ENCODE measurements at regions not wholly inside any gene's neighbourhood (a gene's known extent, or its start where the extent isn't known, plus 50 kb on each side); places are given as distances from the start of the nearest gene placed in this dataset.

- TF ChIP-seq, protein P1, sequence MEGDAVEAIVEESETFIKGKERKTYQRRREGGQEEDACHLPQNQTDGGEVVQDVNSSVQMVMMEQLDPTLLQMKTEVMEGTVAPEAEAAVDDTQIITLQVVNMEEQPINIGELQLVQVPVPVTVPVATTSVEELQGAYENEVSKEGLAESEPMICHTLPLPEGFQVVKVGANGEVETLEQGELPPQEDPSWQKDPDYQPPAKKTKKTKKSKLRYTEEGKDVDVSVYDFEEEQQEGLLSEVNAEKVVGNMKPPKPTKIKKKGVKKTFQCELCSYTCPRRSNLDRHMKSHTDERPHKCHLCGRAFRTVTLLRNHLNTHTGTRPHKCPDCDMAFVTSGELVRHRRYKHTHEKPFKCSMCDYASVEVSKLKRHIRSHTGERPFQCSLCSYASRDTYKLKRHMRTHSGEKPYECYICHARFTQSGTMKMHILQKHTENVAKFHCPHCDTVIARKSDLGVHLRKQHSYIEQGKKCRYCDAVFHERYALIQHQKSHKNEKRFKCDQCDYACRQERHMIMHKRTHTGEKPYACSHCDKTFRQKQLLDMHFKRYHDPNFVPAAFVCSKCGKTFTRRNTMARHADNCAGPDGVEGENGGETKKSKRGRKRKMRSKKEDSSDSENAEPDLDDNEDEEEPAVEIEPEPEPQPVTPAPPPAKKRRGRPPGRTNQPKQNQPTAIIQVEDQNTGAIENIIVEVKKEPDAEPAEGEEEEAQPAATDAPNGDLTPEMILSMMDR (conservative IDR thresholded peaks at IDR 0.05; ENCODE audit: low read depth, low read length), result no peak
- no peak for TF ChIP-seq EZH2 (IDR thresholded peaks at IDR 0.05; ENCODE audit: low read length, unreplicated experiment)
These were observed 111.3 kb upstream of the PODXL start for GRCh38 chr7:131667699-131668098.
